ENCODE measurements at regions not wholly inside any gene's neighbourhood (a gene's known extent, or its start where the extent isn't known, plus 50 kb on each side); places are given as distances from the start of the nearest gene placed in this dataset.
A peak's percentile ranks its signal among the peaks of the same experiment; 100 is the strongest.

DNA sequence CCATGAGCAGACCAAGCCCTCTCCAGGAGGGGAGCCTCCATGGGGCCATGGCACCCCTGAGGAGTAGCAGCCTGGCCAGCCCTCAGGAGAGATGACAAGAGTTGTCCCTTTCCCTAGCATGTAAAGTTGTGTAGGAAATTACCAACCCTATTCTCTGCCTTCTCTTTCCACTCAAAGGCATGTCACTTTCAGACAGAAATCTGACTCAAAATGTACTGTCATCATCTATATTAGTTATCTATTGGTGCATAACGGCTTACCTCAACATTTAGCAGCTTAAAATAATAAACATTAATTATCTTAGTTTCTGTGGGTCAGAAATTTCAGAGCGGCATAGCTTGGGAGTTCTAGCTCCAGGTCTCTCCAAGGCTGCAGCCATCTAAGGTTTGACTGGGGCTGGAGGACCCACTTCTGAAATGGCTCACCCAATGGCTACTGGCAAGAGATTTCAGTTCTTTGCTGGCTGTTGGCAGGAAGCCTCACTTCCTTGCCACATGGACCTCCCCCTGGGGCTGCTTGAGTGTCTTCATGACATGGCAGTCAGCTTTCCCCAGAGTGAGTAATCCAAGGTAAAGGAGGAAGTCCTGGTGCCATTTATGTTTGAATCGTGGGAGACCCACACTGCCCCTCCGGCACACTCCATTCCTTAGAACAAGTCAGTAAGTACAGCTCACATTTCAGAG is 632.3 kb downstream of the CCDC171 start:
- Mint-ChIP-seq H3K27me3 (no peaks in the 10 kb centered on the region), H3K4me3 (no peak overlapping the region), H3K36me3 (no peaks in the 10 kb centered on the region), H3K27ac (no peak overlapping the region), H3K9me3 (peaks cover 3 to 14% (median 10%) of the 10 kb centered on the region in 3 donors), H3K4me1 (no peaks in the 10 kb centered on the region)
- no peak overlapping the region for H3K27ac ChIP-seq (ENCODE audit: low read length)
- H3K4me3 ChIP-seq (ENCODE audit: control insufficient read depth in 1 of 2, extremely low read depth in 1 of 2, low read length in 1 of 2): no peak overlapping the region
- H3K4me1 ChIP-seq (ENCODE audit: control insufficient read depth in 1 of 2, extremely low read depth in 1 of 2, insufficient read depth in 2 of 2, low read length in 2 of 2): peaks cover 0 to 35% of the 10 kb centered on the region in 2 experiments
- CTCF ChIA-PET: interaction anchor here in 1 of 2 donors (0.5 kb wide), 1 partner anchor 13 kb away, joined by 5 read pairs; no protein-coding TSS in a partner anchor
- H3K27me3 ChIP-seq (replicated peaks in 1 of 2; ENCODE audit: control insufficient read depth in 2 of 2, extremely low read depth in 1 of 2, insufficient read depth in 2 of 2, low read length in 1 of 2): no peaks in the 10 kb centered on the region
- H3K36me3 ChIP-seq (ENCODE audit: control insufficient read depth in 2 of 2, extremely low read depth in 1 of 2, insufficient read depth in 1 of 2, low read length in 1 of 2): peaks cover 0 to 3% of the 10 kb centered on the region in 2 donors
- POLR2A ChIA-PET: no interaction called here
- no peak for ATAC-seq (replicated peaks in 1 of 4)
- DNase-seq: no peak
- H3K9me3 ChIP-seq: peaks cover 4% of the 10 kb centered on the region
- WGBS (ENCODE audit: insufficient coverage): 100% methylated on average over 1 of the region's 4 CpGs

DNA sequence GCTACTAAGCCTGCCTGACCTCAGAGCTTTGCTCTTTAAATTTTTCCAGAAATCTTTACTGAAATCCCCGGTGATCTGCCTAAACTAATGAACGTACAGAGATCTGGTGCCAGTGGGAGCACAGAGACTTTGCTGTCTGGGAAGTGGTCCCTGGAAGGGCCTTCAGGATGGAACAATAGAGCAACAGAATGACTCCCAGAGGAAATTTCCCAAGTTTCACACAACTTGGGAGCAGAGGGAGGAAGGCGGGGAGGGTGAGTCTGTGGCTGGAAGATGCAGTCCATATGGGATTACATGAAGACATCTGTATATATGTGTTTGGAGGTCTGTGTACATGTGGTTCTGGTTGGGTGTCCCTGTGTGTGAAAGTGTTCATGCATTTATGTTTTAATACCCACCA is 638.3 kb downstream of the CCDC171 start:
- Mint-ChIP-seq H3K4me1 (peaks cover 0 to 2% (median 0%) of the 10 kb centered on the region in 3 donors), H3K36me3 (no peaks in the 10 kb centered on the region), H3K27me3 (peaks cover 3 to 6% of the 10 kb centered on the region in 2 donors), H3K27ac (no peak overlapping the region), H3K4me3 (no peak overlapping the region), H3K9me3 (peaks cover 5 to 10% (median 7%) of the 10 kb centered on the region in 3 donors)
- ChIA-PET POLR2A (no interaction called here), CTCF (no interaction called here)
- no peak for ATAC-seq (replicated peaks in 1 of 4)
- Histone ChIP-seq H3K9me3 (peaks cover 4% of the 10 kb centered on the region), H3K27ac (ENCODE audit: low read length) (no peak overlapping the region), H3K27me3 (replicated peaks in 1 of 2; ENCODE audit: control insufficient read depth in 2 of 2, extremely low read depth in 1 of 2, insufficient read depth in 2 of 2, low read length in 1 of 2) (no peaks in the 10 kb centered on the region), H3K4me3 (ENCODE audit: control insufficient read depth in 1 of 2, extremely low read depth in 1 of 2, low read length in 1 of 2) (no peak overlapping the region), H3K4me1 (ENCODE audit: control insufficient read depth in 1 of 2, extremely low read depth in 1 of 2, insufficient read depth in 2 of 2, low read length in 2 of 2) (no peaks in the 10 kb centered on the region), H3K36me3 (ENCODE audit: control insufficient read depth in 2 of 2, extremely low read depth in 1 of 2, insufficient read depth in 1 of 2, low read length in 1 of 2) (no peaks in the 10 kb centered on the region)
- WGBS (ENCODE audit: insufficient coverage): 94% methylated on average over 3 of the region's 3 CpGs
- no peak for DNase-seq

DNA sequence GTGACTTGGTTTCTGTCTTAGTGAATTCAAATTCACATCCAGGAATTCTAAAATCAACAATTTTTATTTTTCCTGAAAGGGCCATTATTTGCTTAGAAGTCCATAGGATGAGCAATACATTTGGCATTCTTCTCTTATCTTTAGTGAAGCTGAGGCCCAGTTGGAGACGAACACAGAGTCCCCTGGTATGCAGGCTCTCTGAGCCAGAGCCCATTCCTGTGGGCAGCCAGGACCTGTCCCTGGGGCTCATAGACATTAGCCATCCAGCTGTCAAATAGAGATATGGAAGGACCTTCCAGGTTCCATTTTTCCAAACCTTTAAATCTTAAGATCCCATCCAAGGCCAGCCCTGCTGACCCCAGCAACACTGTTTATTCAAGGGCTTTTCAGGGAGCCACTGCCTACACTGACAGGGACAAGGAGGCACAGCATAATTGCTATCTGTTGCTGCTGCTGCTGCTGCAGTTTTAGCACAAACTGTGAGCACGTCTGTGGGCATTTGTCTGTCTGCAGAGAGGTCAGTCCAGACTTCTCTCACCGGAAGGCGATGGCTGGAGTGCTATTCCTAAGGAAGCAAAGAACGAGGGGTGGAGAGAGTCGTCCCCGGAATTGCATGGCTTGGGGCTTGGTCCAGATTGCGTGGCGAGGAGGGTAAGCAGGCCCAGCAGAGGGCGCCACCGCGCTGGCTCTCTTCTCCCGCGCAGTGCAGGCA is 639.0 kb downstream of the CCDC171 start:
- H3K36me3 Mint-ChIP-seq: no peaks in the 10 kb centered on the region
- Histone ChIP-seq H3K27ac (ENCODE audit: low read length) (no peak overlapping the region), H3K27me3 (replicated peaks in 1 of 2; ENCODE audit: control insufficient read depth in 2 of 2, extremely low read depth in 1 of 2, insufficient read depth in 2 of 2, low read length in 1 of 2) (no peaks in the 10 kb centered on the region), H3K9me3 (peaks cover 4% of the 10 kb centered on the region), H3K36me3 (ENCODE audit: control insufficient read depth in 2 of 2, extremely low read depth in 1 of 2, insufficient read depth in 1 of 2, low read length in 1 of 2) (no peaks in the 10 kb centered on the region), H3K4me1 (ENCODE audit: control insufficient read depth in 1 of 2, extremely low read depth in 1 of 2, insufficient read depth in 2 of 2, low read length in 2 of 2) (no peaks in the 10 kb centered on the region), H3K4me3 (ENCODE audit: control insufficient read depth in 1 of 2, extremely low read depth in 1 of 2, low read length in 1 of 2) (no peak overlapping the region)
- H3K27ac Mint-ChIP-seq: no peak overlapping the region
- peaks cover 0 to 2% (median 0%) of the 10 kb centered on the region in 3 donors for H3K4me1 Mint-ChIP-seq
- ChIA-PET CTCF (no interaction called here), POLR2A (no interaction called here)
- peaks cover 5 to 10% (median 7%) of the 10 kb centered on the region in 3 donors for H3K9me3 Mint-ChIP-seq
- WGBS (ENCODE audit: insufficient coverage): 6% methylated on average over 14 of the region's 14 CpGs
- peak in 14 of 35 experiments; percentile 1 to 48 (median 10) for DNase-seq
- H3K27me3 Mint-ChIP-seq: peaks cover 3 to 6% of the 10 kb centered on the region in 2 donors
- H3K4me3 Mint-ChIP-seq: no peak overlapping the region
- peak in 2 of 4 experiments; percentile 27 to 39 for ATAC-seq (replicated peaks in 1 of 4)

DNA sequence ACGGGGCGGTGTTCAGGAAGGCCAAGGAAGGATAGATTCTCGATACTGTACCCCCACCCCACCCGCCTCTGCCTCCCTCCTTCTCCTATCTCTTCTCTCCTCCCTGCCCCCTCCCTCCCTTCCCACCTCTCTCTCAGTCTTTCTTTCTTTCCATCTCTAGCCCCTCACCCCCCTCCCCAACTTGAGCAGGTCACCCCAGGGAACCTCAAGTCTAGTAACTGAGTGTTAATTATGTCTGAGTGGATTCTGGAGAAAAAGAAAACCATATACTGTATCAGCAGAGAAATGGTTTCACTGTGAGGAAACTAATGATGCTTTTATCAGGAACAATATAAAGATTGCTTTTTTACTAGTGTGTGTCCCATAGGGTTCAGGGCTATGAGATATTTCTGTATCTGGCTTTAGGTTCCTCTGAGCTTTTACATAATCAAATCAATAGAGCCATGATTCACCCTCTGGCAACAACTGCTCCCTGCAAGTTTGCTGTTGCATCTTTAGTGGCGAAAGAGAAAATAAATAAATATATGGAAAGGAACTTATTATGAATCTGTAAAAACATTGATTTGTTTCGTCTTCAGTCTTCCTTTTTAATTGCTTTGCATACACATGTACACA is 639.7 kb downstream of the CCDC171 start:
- H3K9me3 ChIP-seq: peaks cover 4% of the 10 kb centered on the region
- no peak overlapping the region for H3K27ac ChIP-seq (ENCODE audit: low read length)
- 19% methylated on average over 3 of the region's 6 CpGs for WGBS (ENCODE audit: insufficient coverage)
- POLR2A ChIA-PET: no interaction called here
- Mint-ChIP-seq H3K9me3 (peaks cover 5 to 10% (median 7%) of the 10 kb centered on the region in 3 donors), H3K27me3 (peaks cover 3 to 6% of the 10 kb centered on the region in 2 donors), H3K27ac (no peak overlapping the region), H3K36me3 (no peaks in the 10 kb centered on the region), H3K4me1 (peaks cover 0 to 2% (median 0%) of the 10 kb centered on the region in 3 donors), H3K4me3 (no peak overlapping the region)
- H3K4me3 ChIP-seq (ENCODE audit: control insufficient read depth in 1 of 2, extremely low read depth in 1 of 2, low read length in 1 of 2): no peak overlapping the region
- CTCF ChIA-PET: no interaction called here
- DNase-seq (no peak), ATAC-seq (replicated peaks in 1 of 4) (no peak)
- H3K27me3 ChIP-seq (replicated peaks in 1 of 2; ENCODE audit: control insufficient read depth in 2 of 2, extremely low read depth in 1 of 2, insufficient read depth in 2 of 2, low read length in 1 of 2): no peaks in the 10 kb centered on the region
- no peaks in the 10 kb centered on the region for H3K4me1 ChIP-seq (ENCODE audit: control insufficient read depth in 1 of 2, extremely low read depth in 1 of 2, insufficient read depth in 2 of 2, low read length in 2 of 2)
- no peaks in the 10 kb centered on the region for H3K36me3 ChIP-seq (ENCODE audit: control insufficient read depth in 2 of 2, extremely low read depth in 1 of 2, insufficient read depth in 1 of 2, low read length in 1 of 2)

DNA sequence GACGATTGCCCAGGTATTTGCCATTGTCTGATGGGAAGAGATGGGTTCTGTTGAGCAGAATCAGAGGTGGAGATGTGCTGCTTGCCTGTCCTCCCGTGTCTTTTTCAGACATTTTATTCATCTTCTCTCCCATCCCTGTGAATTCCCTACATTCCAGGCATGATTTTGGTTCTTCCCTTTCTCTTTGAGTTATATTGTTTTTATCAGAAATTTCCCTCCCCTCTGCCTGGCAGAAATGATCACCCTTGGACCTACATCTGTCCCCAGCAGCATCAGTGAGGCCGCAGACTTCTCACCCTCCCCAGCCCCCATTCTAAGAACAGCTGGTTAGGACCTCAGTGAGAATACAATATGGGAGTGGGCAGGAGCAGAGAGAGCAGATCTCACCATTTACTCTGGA is 640.2 kb downstream of the CCDC171 start:
- CTCF ChIA-PET: no interaction called here
- Histone ChIP-seq H3K4me1 (ENCODE audit: control insufficient read depth in 1 of 2, extremely low read depth in 1 of 2, insufficient read depth in 2 of 2, low read length in 2 of 2) (no peaks in the 10 kb centered on the region), H3K36me3 (ENCODE audit: control insufficient read depth in 2 of 2, extremely low read depth in 1 of 2, insufficient read depth in 1 of 2, low read length in 1 of 2) (no peaks in the 10 kb centered on the region), H3K4me3 (ENCODE audit: control insufficient read depth in 1 of 2, extremely low read depth in 1 of 2, low read length in 1 of 2) (no peak overlapping the region), H3K27me3 (replicated peaks in 1 of 2; ENCODE audit: control insufficient read depth in 2 of 2, extremely low read depth in 1 of 2, insufficient read depth in 2 of 2, low read length in 1 of 2) (no peaks in the 10 kb centered on the region), H3K27ac (ENCODE audit: low read length) (no peak overlapping the region), H3K9me3 (peaks cover 4% of the 10 kb centered on the region)
- POLR2A ChIA-PET: no interaction called here
- no CpG with 5 or more reads among the region's 3 CpGs for WGBS (ENCODE audit: insufficient coverage)
- peaks cover 0 to 2% (median 0%) of the 10 kb centered on the region in 3 donors for H3K4me1 Mint-ChIP-seq
- H3K27me3 Mint-ChIP-seq: peaks cover 3 to 6% of the 10 kb centered on the region in 2 donors
- no peak overlapping the region for H3K4me3 Mint-ChIP-seq
- ATAC-seq (replicated peaks in 1 of 4): no peak
- peaks cover 5 to 10% (median 7%) of the 10 kb centered on the region in 3 donors for H3K9me3 Mint-ChIP-seq
- H3K27ac Mint-ChIP-seq: no peak overlapping the region
- H3K36me3 Mint-ChIP-seq: no peaks in the 10 kb centered on the region
- no peak for DNase-seq

DNA sequence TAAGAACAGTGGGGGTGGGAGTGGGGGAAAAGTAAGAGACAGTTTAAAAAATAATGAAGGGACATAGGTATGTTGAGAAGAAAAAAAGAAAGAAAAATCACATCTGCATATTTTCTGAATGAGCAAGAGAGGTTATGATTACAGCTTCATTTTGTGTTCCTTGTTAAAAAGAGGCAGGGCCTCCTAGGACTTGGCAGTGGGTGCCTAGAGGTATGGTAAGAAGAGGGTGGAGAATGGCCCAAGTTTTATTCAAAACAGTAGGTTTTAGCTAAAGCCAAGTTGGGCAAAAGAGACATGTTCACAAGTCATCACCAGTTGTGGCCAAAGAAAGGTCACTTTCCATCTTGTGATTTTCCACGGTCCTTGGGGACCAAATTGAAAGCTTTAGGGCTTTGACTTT is 643.4 kb downstream of the CCDC171 start:
- Mint-ChIP-seq H3K27ac (no peak overlapping the region), H3K9me3 (peaks cover 0 to 6% (median under 1%) of the 10 kb centered on the region in 3 donors), H3K4me1 (peaks cover 0 to 2% (median 0%) of the 10 kb centered on the region in 3 donors), H3K4me3 (no peak overlapping the region), H3K36me3 (no peaks in the 10 kb centered on the region), H3K27me3 (peaks cover 3 to 5% of the 10 kb centered on the region in 2 donors)
- no peaks in the 10 kb centered on the region for H3K36me3 ChIP-seq (ENCODE audit: control insufficient read depth in 2 of 2, extremely low read depth in 1 of 2, insufficient read depth in 1 of 2, low read length in 1 of 2)
- H3K27ac ChIP-seq (ENCODE audit: low read length): no peak overlapping the region
- ChIA-PET CTCF (no interaction called here), POLR2A (no interaction called here)
- no peaks in the 10 kb centered on the region for H3K27me3 ChIP-seq (replicated peaks in 1 of 2; ENCODE audit: control insufficient read depth in 2 of 2, extremely low read depth in 1 of 2, insufficient read depth in 2 of 2, low read length in 1 of 2)
- H3K4me3 ChIP-seq (ENCODE audit: control insufficient read depth in 1 of 2, extremely low read depth in 1 of 2, low read length in 1 of 2): no peak overlapping the region
- H3K4me1 ChIP-seq (ENCODE audit: control insufficient read depth in 1 of 2, extremely low read depth in 1 of 2, insufficient read depth in 2 of 2, low read length in 2 of 2): no peaks in the 10 kb centered on the region
- no peak for DNase-seq
- ATAC-seq (replicated peaks in 1 of 4): no peak
- H3K9me3 ChIP-seq: no peaks in the 10 kb centered on the region
- 57% methylated on average over 1 of the region's 1 CpG for WGBS (ENCODE audit: insufficient coverage)
